Panc1 (cell line): ENCODE measurements at regions not wholly inside any gene's neighbourhood (a gene's known extent, or its start where the extent isn't known, plus 50 kb on each side); places are given as distances from the start of the nearest gene placed in this dataset.
A peak's percentile ranks its signal among the peaks of the same experiment; 100 is the strongest.

Experiments used
- ATAC-seq: fragments of 200-7000 bp; cut with Tn5 transposase; 2 replicates; pipeline ENCODE4 v1.9.1; 2020; ENCODE audit warnings: mild to moderate bottlenecking, moderate library complexity
- BruUV-seq: library from RNA; stranded (reverse); fragments of 400-500 nt; replicated peaks from 2 replicates; lab custom pipeline; 2021; lab: Mats Ljungman, UMichigan
- CTCF ChIA-PET: fragments of 300-600 bp; sonication (Branson Sonifier 250); formaldehyde crosslinking; loops from one replicate; lab custom pipeline; 2022; ENCODE audit warnings: antibody characterized with exemption; lab: Charles Lee
- POLR2A ChIA-PET: fragments of 300-600 bp; sonication (Branson Sonifier 250); formaldehyde crosslinking; loops from one replicate; lab custom pipeline; 2022; ENCODE audit warnings: antibody characterized with exemption; lab: Charles Lee
- DNase-seq: peaks from one replicate; pipeline ENCODE4 v3.0.0-alpha.2; 2010; ENCODE audit warnings: low read depth, low spot score
- H3K27ac ChIP-seq: 2 replicates; pipeline ENCODE4 v1.5.1; 2011; ENCODE audit warnings: mild to moderate bottlenecking, low read length, inconsistent platforms
- H3K27me3 ChIP-seq: fragments of 200-500 bp; sonication (Bioruptor generic); 2 replicates; pipeline ENCODE4 v1.6.0; 2014; ENCODE audit warnings: low read length, inconsistent platforms; ENCODE audit not compliant: control insufficient read depth, insufficient read depth
- H3K36me3 ChIP-seq: fragments of 200-500 bp; sonication (Bioruptor generic); 2 replicates; pipeline ENCODE4 v1.5.1; 2014; ENCODE audit warnings: inconsistent platforms, mild to moderate bottlenecking, low read length, moderate library complexity; ENCODE audit not compliant: control insufficient read depth, insufficient read depth
- H3K4me1 ChIP-seq: 2 replicates; pipeline ENCODE4 v1.5.1; 2011; ENCODE audit warnings: inconsistent platforms, mild to moderate bottlenecking, low read length, moderate library complexity; ENCODE audit not compliant: control insufficient read depth, insufficient read depth
- H3K4me3 ChIP-seq, 2 experiments: 2 replicates each; pipeline ENCODE4 v1.5.1; 2011 to 2012; ENCODE audit warnings: low read depth in 2 of 2, low read length in 2 of 2, mild to moderate bottlenecking in 2 of 2, inconsistent platforms in 1 of 2, moderate library complexity in 1 of 2
- H3K9me3 ChIP-seq: fragments of 200-500 bp; sonication (Bioruptor generic); 2 replicates; pipeline ENCODE4 v1.5.1; 2014; ENCODE audit warnings: low read depth, mild to moderate bottlenecking, inconsistent platforms, low read length, moderate library complexity; ENCODE audit not compliant: control insufficient read depth, insufficient read depth
- CTCF ChIP-seq: fragments of 450-650 bp; IDR thresholded peaks from 2 replicates; pipeline ENCODE4 v1.5.1; 2017; ENCODE audit warnings: mild to moderate bottlenecking
- POLR2AphosphoS5 ChIP-seq: IDR thresholded peaks from 2 replicates; pipeline ENCODE4 v1.6.1; 2012; ENCODE audit warnings: mild to moderate bottlenecking, low read depth, low read length, moderate library complexity
- REST ChIP-seq, 2 experiments: IDR thresholded peaks; 2 replicates each; pipeline ENCODE4 v1.6.1; 2011 to 2012; ENCODE audit warnings: low read depth in 2 of 2, control low read depth in 1 of 2, low read length in 1 of 2, mild to moderate bottlenecking in 1 of 2, moderate library complexity in 1 of 2; ENCODE audit not compliant: insufficient read depth in 1 of 2
- SIN3A ChIP-seq: IDR thresholded peaks from 2 replicates; pipeline ENCODE4 v1.6.1; 2012; ENCODE audit warnings: low read depth, mild to moderate bottlenecking, low read length, moderate library complexity, borderline replicate concordance; ENCODE audit not compliant: insufficient read depth
- TCF7L2 ChIP-seq: IDR thresholded peaks from 2 replicates; pipeline ENCODE4 v1.6.1; 2011; ENCODE audit warnings: mild to moderate bottlenecking, low read depth, low read length, inconsistent platforms
- in situ Hi-C: cut with HindIII; loops from 2 replicates; pipeline ENCODE4 v1.10.0; 2016; ENCODE audit warnings: low sequenced_read_pairs, low pct_unique_long_range_greater_than_20kb
- intact Hi-C: fragments of 100-400 bp; cut with micrococcal nuclease; formaldehyde crosslinking; loops from one replicate; pipeline ENCODE4 v1.10.0; 2022; ENCODE audit not compliant: unreplicated experiment

- in situ Hi-C loops = no loop called here
- Histone ChIP-seq H3K36me3 (no peaks in the 10 kb centered on the region), H3K27ac (no peak overlapping the region), H3K4me1 (no peaks in the 10 kb centered on the region; the same call in 1 of the 2 replicates), H3K4me3 (no peak overlapping the region), H3K9me3 (peaks cover under 1% of the 10 kb centered on the region; the same call in 1 of the 2 replicates), H3K27me3 (no peaks in the 10 kb centered on the region)
- no TSS peak for BruUV-seq
- CTCF ChIA-PET = no interaction called here
- POLR2A ChIA-PET = interaction anchor here (0.5 kb wide), 1 partner anchor 302 kb away, joined by 9 read pairs; no protein-coding TSS in a partner anchor
- TF ChIP-seq CTCF (no peak), REST (IDR thresholded peaks at IDR 0.05; ENCODE audit: insufficient read depth in 1 of 2, low read depth in 2 of 2, low read length in 1 of 2) (no peak), POLR2AphosphoS5 (no peak), TCF7L2 (no peak), SIN3A (no peak)
- ATAC-seq (peak; percentile 50), DNase-seq (no peak)
- intact Hi-C loops = loop anchor here (5.0 kb wide), 1 partner anchor 124 kb away; no protein-coding TSS in a partner anchor
These were observed 174.5 kb upstream of the PITX1 start for GRCh38 chr5:135208555-135208902.

GRCh38 chr5:135207866-135208265 is 173.8 kb upstream of the PITX1 start:
- H3K4me1 ChIP-seq = no peaks in the 10 kb centered on the region; the same call in 1 of the 2 replicates
- ATAC-seq (no peak), DNase-seq (no peak)
- ChIA-PET CTCF (no interaction called here), POLR2A (no interaction called here)
- H3K27ac ChIP-seq = no peak overlapping the region
- intact Hi-C loops = loop anchor here (5.0 kb wide), 1 partner anchor 124 kb away; no protein-coding TSS in a partner anchor
- in situ Hi-C loops = no loop called here
- no peaks in the 10 kb centered on the region for H3K36me3 ChIP-seq
- no TSS peak for BruUV-seq
- H3K27me3 ChIP-seq = no peaks in the 10 kb centered on the region
- no peak overlapping the region for H3K4me3 ChIP-seq
- H3K9me3 ChIP-seq = peaks cover 6% of the 10 kb centered on the region; the same call in 1 of the 2 replicates
- TF ChIP-seq POLR2AphosphoS5 = no peak
- no peak for TF ChIP-seq REST (IDR thresholded peaks at IDR 0.05; ENCODE audit: insufficient read depth in 1 of 2, low read depth in 2 of 2, low read length in 1 of 2)
- no peak for TF ChIP-seq CTCF
- no peak for TF ChIP-seq SIN3A
- TF ChIP-seq TCF7L2 = no peak
